H1 (cell line): ENCODE measurements at regions not wholly inside any gene's neighbourhood (a gene's known extent, or its start where the extent isn't known, plus 50 kb on each side); places are given as distances from the start of the nearest gene placed in this dataset.

Experiments
- CTCF ChIA-PET: fragments of 300-600 bp; sonication (Branson Sonifier 250); formaldehyde crosslinking; loops from one replicate; lab custom pipeline; 2021; ENCODE audit not compliant: partially characterized antibody; lab: Charles Lee
- POLR2A ChIA-PET: fragments of 300-600 bp; sonication (Branson Sonifier 250); formaldehyde crosslinking; loops from one replicate; lab custom pipeline; 2021; ENCODE audit warnings: inconsistent platforms; ENCODE audit not compliant: partially characterized antibody; lab: Charles Lee
- DNase-seq, 2 experiments: peaks; one replicate each; pipeline versions ENCODE4 v3.0.0 to v3.0.0-alpha.2; 2010 to 2022; ENCODE audit warnings: low spot score in 2 of 2, low read depth in 1 of 2, mixed read lengths in 1 of 2
- FAIRE-seq: peaks from 2 replicates; lab custom pipeline; 2011; peaks lifted over from hg19 to GRCh38; lab: Jason Lieb, UNC
- H2AFZ ChIP-seq: 2 replicates; pipeline ENCODE4 v1.8.1; 2012; ENCODE audit warnings: low read length, inconsistent platforms
- H2AK5ac ChIP-seq: 2 replicates; pipeline ENCODE4 v1.6.1; 2013; ENCODE audit warnings: low read depth, low read length
- H2BK120ac ChIP-seq: replicated peaks from 2 replicates; pipeline ENCODE3; 2013; ENCODE audit warnings: low read depth, low read length, inconsistent platforms
- H2BK12ac ChIP-seq: 2 replicates; pipeline ENCODE4 v1.6.1; 2013; ENCODE audit warnings: low read depth, low read length
- H2BK15ac ChIP-seq: 2 replicates; pipeline ENCODE4 v1.6.1; 2013; ENCODE audit warnings: low read length
- H2BK20ac ChIP-seq: 2 replicates; pipeline ENCODE4 v1.6.1; 2013; ENCODE audit warnings: low read length
- H2BK5ac ChIP-seq: 2 replicates; pipeline ENCODE4 v1.6.1; 2013; ENCODE audit warnings: low read depth, low read length
- H3K14ac ChIP-seq: 2 replicates; pipeline ENCODE4 v1.6.1; 2013; ENCODE audit warnings: inconsistent platforms; ENCODE audit not compliant: insufficient read length
- H3K18ac ChIP-seq: 2 replicates; pipeline ENCODE4 v1.6.1; 2013; ENCODE audit warnings: low read length; ENCODE audit errors: extremely low read depth
- H3K23ac ChIP-seq: 2 replicates; pipeline ENCODE4 v1.6.1; 2013; ENCODE audit warnings: inconsistent platforms; ENCODE audit not compliant: insufficient read length
- H3K23me2 ChIP-seq: 2 replicates; pipeline ENCODE4 v1.6.1; 2013; ENCODE audit warnings: low read depth, low read length
- H3K27ac ChIP-seq: 2 replicates; pipeline ENCODE4 v1.6.1; 2011; ENCODE audit warnings: low read depth, low read length, inconsistent platforms
- H3K27me3 ChIP-seq, 4 experiments: replicated peaks in 1 of 4; 1 replicate in 1 of 4; 2 replicates in 3 of 4; pipeline versions ENCODE4 v1.6.1 to v1.8.1; 2011 to 2013; ENCODE audit warnings: low read length in 3 of 4, mild to moderate bottlenecking in 3 of 4, inconsistent platforms in 2 of 4, mixed read lengths in 2 of 4, moderate library complexity in 1 of 4; ENCODE audit not compliant: control insufficient read depth in 3 of 4, insufficient read depth in 3 of 4; ENCODE audit errors: extremely low read depth in 1 of 4
- H3K36me3 ChIP-seq, 4 experiments: 2 replicates each; pipeline versions ENCODE4 v1.6.1 to v1.8.1; 2011 to 2013; ENCODE audit warnings: mild to moderate bottlenecking in 4 of 4, low read length in 3 of 4, moderate library complexity in 2 of 4, control low read depth in 1 of 4, inconsistent platforms in 1 of 4; ENCODE audit not compliant: insufficient read depth in 4 of 4, control insufficient read depth in 2 of 4
- H3K4ac ChIP-seq: replicated peaks from 2 replicates; pipeline ENCODE3; 2013; ENCODE audit warnings: low read length, low read depth, mixed read lengths, inconsistent platforms; ENCODE audit not compliant: insufficient read length
- H3K4me1 ChIP-seq, 4 experiments: replicated peaks in 1 of 4; 1 replicate in 1 of 4; 2 replicates in 3 of 4; pipeline versions ENCODE4 v1.6.1 to v1.8.1; 2011 to 2013; ENCODE audit warnings: low read length in 3 of 4, inconsistent platforms in 2 of 4, mixed read lengths in 1 of 4; ENCODE audit not compliant: insufficient read depth in 4 of 4, control insufficient read depth in 3 of 4
- H3K4me2 ChIP-seq, 2 experiments: 2 replicates each; pipeline versions ENCODE4 v1.6.1 to v1.8.1; 2011 to 2013; ENCODE audit warnings: low read depth in 2 of 2, low read length in 2 of 2, control low read depth in 1 of 2, inconsistent platforms in 1 of 2, mild to moderate bottlenecking in 1 of 2; ENCODE audit not compliant: insufficient read depth in 1 of 2
- H3K4me3 ChIP-seq, 4 experiments: fragments of 200-600, 300-600 bp in 1 of 4; sonication (generic), shearing (Covaris generic), sonication (Bioruptor Twin) in 1 of 4; 2 replicates each; pipeline versions ENCODE4 v1.5.1 to v1.8.1; 2011 to 2016; ENCODE audit warnings: low read length in 4 of 4, low read depth in 3 of 4, control low read depth in 2 of 4, inconsistent platforms in 2 of 4, mild to moderate bottlenecking in 2 of 4, mixed read lengths in 1 of 4, moderate library complexity in 1 of 4; ENCODE audit not compliant: insufficient read depth in 2 of 4; ENCODE audit errors: extremely low read depth in 1 of 4
- H3K56ac ChIP-seq: replicated peaks from 2 replicates; pipeline ENCODE3; 2013; ENCODE audit warnings: low read depth, mild to moderate bottlenecking, mixed read lengths, low read length, inconsistent platforms; ENCODE audit not compliant: insufficient read length
- H3K79me1 ChIP-seq: 2 replicates; pipeline ENCODE4 v1.6.1; 2013; ENCODE audit warnings: low read depth, low read length, control low read depth
- H3K79me2 ChIP-seq, 2 experiments: 2 replicates each; pipeline versions ENCODE4 v1.6.1 to v1.8.1; 2012 to 2013; ENCODE audit warnings: low read length in 2 of 2, mild to moderate bottlenecking in 2 of 2, inconsistent platforms in 1 of 2; ENCODE audit not compliant: insufficient read depth in 2 of 2, control insufficient read depth in 1 of 2
- H3K9ac ChIP-seq, 4 experiments: replicated peaks in 1 of 4; 1 replicate in 1 of 4; 2 replicates in 3 of 4; pipeline versions ENCODE4 v1.6.1 to v1.8.1; 2011 to 2013; ENCODE audit warnings: low read depth in 3 of 4, low read length in 3 of 4, control low read depth in 2 of 4, mild to moderate bottlenecking in 2 of 4, moderate library complexity in 2 of 4, inconsistent platforms in 1 of 4; ENCODE audit errors: extremely low read depth in 1 of 4
- H3K9me3 ChIP-seq, 2 experiments: 2 replicates each; pipeline versions ENCODE4 v1.6.1 to v1.8.1; 2012 to 2013; ENCODE audit warnings: mild to moderate bottlenecking in 2 of 2, moderate library complexity in 2 of 2, control low read depth in 1 of 2, inconsistent platforms in 1 of 2, low read depth in 1 of 2, low read length in 1 of 2, mixed read lengths in 1 of 2; ENCODE audit not compliant: insufficient read depth in 2 of 2
- H4K20me1 ChIP-seq, 2 experiments: replicated peaks in 1 of 2; 2 replicates each; pipeline versions ENCODE3 to v1.8.1; 2011 to 2013; ENCODE audit warnings: inconsistent platforms in 2 of 2, low read length in 2 of 2, mild to moderate bottlenecking in 1 of 2; ENCODE audit not compliant: insufficient read depth in 2 of 2, control insufficient read depth in 1 of 2
- H4K5ac ChIP-seq: 2 replicates; pipeline ENCODE4 v1.6.1; 2013; ENCODE audit warnings: low read length, low read depth, mixed read lengths, inconsistent platforms; ENCODE audit not compliant: insufficient read length
- H4K8ac ChIP-seq: 2 replicates; pipeline ENCODE4 v1.8.0; 2013; ENCODE audit warnings: mild to moderate bottlenecking, moderate library complexity, low read length, inconsistent platforms; ENCODE audit not compliant: insufficient read depth; ENCODE audit errors: extremely low read depth
- H4K91ac ChIP-seq: replicated peaks from 2 replicates; pipeline ENCODE3; 2013; ENCODE audit warnings: low read length, mixed read lengths, inconsistent platforms; ENCODE audit not compliant: insufficient read length
- WGBS, 2 experiments: shearing (Covaris generic) in 1 of 2; methylation state at CpG; one replicate each; pipeline versions ENCODE4 v1.1.6 to v1.1.7; 2013 to 2015; ENCODE audit warnings: low lambda C conversion rate in 2 of 2, mixed read lengths in 2 of 2, inconsistent platforms in 1 of 2, low coverage in 1 of 2, missing lambda C conversion rate in 1 of 2; ENCODE audit not compliant: insufficient replicate concordance in 2 of 2, insufficient coverage in 1 of 2, insufficient read length in 1 of 2; ENCODE audit errors: extremely low coverage in 1 of 2, missing lambda C conversion rate in 1 of 2; 5-methylcytosine and 5-hydroxymethylcytosine counted together
- TF ChIP-seq, protein P1 (sequence below): IDR thresholded peaks from 2 replicates; pipeline ENCODE4 v1.6.1; 2011; ENCODE audit warnings: low read depth, mild to moderate bottlenecking, low read length; ENCODE audit not compliant: insufficient read depth

DNA sequence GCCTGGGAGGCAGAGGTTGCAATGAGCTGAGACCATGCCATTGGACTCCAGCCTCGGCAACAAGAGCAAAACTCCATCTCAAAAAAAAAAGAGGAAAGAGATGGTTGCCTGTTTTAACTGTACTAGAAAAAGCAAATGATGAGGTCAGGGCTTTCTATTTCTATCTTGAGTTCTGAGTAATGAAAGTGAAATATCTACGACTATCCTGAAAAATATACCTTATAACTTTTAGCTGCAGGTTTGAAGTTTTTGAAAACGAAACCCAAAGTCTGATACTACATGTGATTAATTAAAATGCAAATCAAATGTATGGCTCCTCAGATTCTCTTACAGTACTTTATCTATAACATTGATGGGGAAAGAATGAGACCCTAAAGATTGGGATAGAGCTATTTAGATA is 636.2 kb upstream of the LRRN3 start:
- H2BK20ac ChIP-seq, result no peak overlapping the region
- CTCF ChIA-PET, result interaction anchor here (0.6 to 3.1 kb wide), 2 partner anchors 12 to 159 kb away, joined by 3 to 14 read pairs; no protein-coding TSS in a partner anchor
- H4K5ac ChIP-seq, result no peak overlapping the region
- no peak overlapping the region for H3K4me2 ChIP-seq
- no peak overlapping the region for H2BK120ac ChIP-seq
- H3K79me1 ChIP-seq, result no peaks in the 10 kb centered on the region
- no peak overlapping the region for H3K27ac ChIP-seq
- WGBS, 2 experiments, result 87% methylated on average over 2 of the region's 3 CpGs; no CpG with 5 or more reads in 1 of the 2 experiments
- H3K9me3 ChIP-seq, result no peaks in the 10 kb centered on the region
- H2BK15ac ChIP-seq, result no peak overlapping the region
- no peaks in the 10 kb centered on the region for H3K23me2 ChIP-seq
- no peak overlapping the region for H2BK12ac ChIP-seq
- FAIRE-seq (no peak), DNase-seq (no peak)
- H3K14ac ChIP-seq, result no peak overlapping the region
- no peak overlapping the region for H3K23ac ChIP-seq
- TF ChIP-seq, protein P1, sequence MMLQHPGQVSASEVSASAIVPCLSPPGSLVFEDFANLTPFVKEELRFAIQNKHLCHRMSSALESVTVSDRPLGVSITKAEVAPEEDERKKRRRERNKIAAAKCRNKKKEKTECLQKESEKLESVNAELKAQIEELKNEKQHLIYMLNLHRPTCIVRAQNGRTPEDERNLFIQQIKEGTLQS, result no peak
- H2AFZ ChIP-seq, result no peak overlapping the region
- H4K8ac ChIP-seq, result no peak overlapping the region
- no peak overlapping the region for H2AK5ac ChIP-seq
- no peaks in the 10 kb centered on the region for H3K36me3 ChIP-seq
- no peak overlapping the region for H3K9ac ChIP-seq
- no peaks in the 10 kb centered on the region for H3K4me1 ChIP-seq
- H3K27me3 ChIP-seq, result no peaks in the 10 kb centered on the region
- H4K91ac ChIP-seq, result no peak overlapping the region
- H3K4ac ChIP-seq, result no peak overlapping the region
- no peak overlapping the region for H3K4me3 ChIP-seq
- no peak overlapping the region for H3K18ac ChIP-seq
- no peaks in the 10 kb centered on the region for H3K79me2 ChIP-seq
- no peak overlapping the region for H3K56ac ChIP-seq
- no peak overlapping the region for H2BK5ac ChIP-seq
- H4K20me1 ChIP-seq, result no peaks in the 10 kb centered on the region
- POLR2A ChIA-PET, result no interaction called here
